Keratinocyte (primary cell): ENCODE measurements at regions not wholly inside any gene's neighbourhood (a gene's known extent, or its start where the extent isn't known, plus 50 kb on each side); places are given as distances from the start of the nearest gene placed in this dataset.

Experiments used
- DNase-seq: peaks from one replicate; pipeline ENCODE4 v3.0.0-alpha.2; 2011; ENCODE audit warnings: low read depth, missing footprints, low spot score
- FAIRE-seq: peaks from 2 replicates; lab custom pipeline; 2011; peaks lifted over from hg19 to GRCh38; lab: Jason Lieb, UNC
- H2AFZ ChIP-seq: 2 replicates; pipeline ENCODE4 v1.6.0; 2012; ENCODE audit warnings: low read length, control low read depth, inconsistent platforms; ENCODE audit not compliant: control insufficient read depth
- H3K27ac ChIP-seq: 2 replicates; pipeline ENCODE4 v1.5.1; 2011; ENCODE audit warnings: low read length; ENCODE audit not compliant: control insufficient read depth, insufficient read depth
- H3K27me3 ChIP-seq: 3 replicates; pipeline ENCODE4 v1.6.0; 2011; ENCODE audit warnings: low read length; ENCODE audit not compliant: control insufficient read depth, insufficient read depth; ENCODE audit errors: extremely low read depth
- H3K36me3 ChIP-seq, 2 experiments: 2 replicates in 1 of 2; 3 replicates in 1 of 2; pipeline ENCODE4 v1.5.1; 2011; ENCODE audit warnings: low read length in 2 of 2, mild to moderate bottlenecking in 1 of 2; ENCODE audit not compliant: control insufficient read depth in 2 of 2, insufficient read depth in 2 of 2; ENCODE audit errors: extremely low read depth in 1 of 2
- H3K4me1 ChIP-seq: 3 replicates; pipeline ENCODE4 v1.5.1; 2011; ENCODE audit warnings: low read length; ENCODE audit not compliant: control insufficient read depth, insufficient read depth; ENCODE audit errors: extremely low read depth
- H3K4me2 ChIP-seq: 3 replicates; pipeline ENCODE4 v1.6.0; 2011; ENCODE audit warnings: low read depth, low read length; ENCODE audit not compliant: control insufficient read depth, insufficient read depth; ENCODE audit errors: extremely low read depth
- H3K4me3 ChIP-seq, 3 experiments: fragments of 200-600 bp in 1 of 3; sonication (generic) in 1 of 3; 2 replicates in 2 of 3; 3 replicates in 1 of 3; pipeline ENCODE4 v1.5.1; 2011 to 2016; ENCODE audit warnings: low read length in 3 of 3, mild to moderate bottlenecking in 3 of 3, control low read depth in 2 of 3, inconsistent platforms in 1 of 3, low read depth in 1 of 3, mixed read lengths in 1 of 3, mixed run types in 1 of 3, moderate library complexity in 1 of 3; ENCODE audit not compliant: control insufficient read depth in 2 of 3, insufficient read depth in 2 of 3; ENCODE audit errors: extremely low read depth in 1 of 3
- H3K79me2 ChIP-seq: 2 replicates; pipeline ENCODE4 v1.6.0; 2012; ENCODE audit warnings: low read length; ENCODE audit not compliant: control insufficient read depth, insufficient read depth
- H3K9ac ChIP-seq: 3 replicates; pipeline ENCODE4 v1.6.0; 2011; ENCODE audit warnings: low read length; ENCODE audit not compliant: control insufficient read depth, insufficient read depth; ENCODE audit errors: extremely low read depth
- H3K9me1 ChIP-seq: 3 replicates; pipeline ENCODE4 v1.6.0; 2011; ENCODE audit warnings: low read length; ENCODE audit not compliant: control insufficient read depth, insufficient read depth; ENCODE audit errors: extremely low read depth
- H3K9me3 ChIP-seq: 2 replicates; pipeline ENCODE4 v1.5.1; 2012; ENCODE audit warnings: low read depth, low read length; ENCODE audit not compliant: control insufficient read depth
- H4K20me1 ChIP-seq: 3 replicates; pipeline ENCODE4 v1.6.0; 2011; ENCODE audit warnings: low read length; ENCODE audit not compliant: control insufficient read depth, insufficient read depth; ENCODE audit errors: extremely low read depth
- CTCF ChIP-seq, 3 experiments: IDR thresholded peaks in 1 of 3; conservative IDR thresholded peaks in 1 of 3; optimal IDR thresholded peaks in 1 of 3; 2 replicates in 2 of 3; 3 replicates in 1 of 3; pipeline versions ENCODE3 to v1.5.1; 2011; ENCODE audit warnings: low read length in 3 of 3, mild to moderate bottlenecking in 3 of 3, moderate library complexity in 2 of 3, control low read depth in 1 of 3, inconsistent platforms in 1 of 3; ENCODE audit not compliant: insufficient read depth in 2 of 3; ENCODE audit errors: extremely low read depth in 1 of 3
- EZH2 ChIP-seq: IDR thresholded peaks from one replicate; pipeline ENCODE4 v1.6.1; 2012; ENCODE audit warnings: inconsistent platforms, mild to moderate bottlenecking, low read length, moderate library complexity
- dilution Hi-C: fragments of 300-500 bp; cut with MboI; formaldehyde crosslinking; loops from one replicate; pipeline ENCODE4 v1.7.0; 2020; ENCODE audit warnings: low sequenced_read_pairs; ENCODE audit not compliant: extremely low pct_ligation_motif_present

GRCh38 chr21:15309022-15309590 lies 244.3 kb upstream of the NRIP1 start:
- peak overlapping the region; percentile 42 for H3K4me2 ChIP-seq
- no peaks in the 10 kb centered on the region for H3K27me3 ChIP-seq
- no peak for TF ChIP-seq EZH2
- TF ChIP-seq CTCF (optimal IDR thresholded peaks at IDR 0.05 in 1 of 3, IDR thresholded peaks at IDR 0.05 in 1 of 3, conservative IDR thresholded peaks at IDR 0.05 in 1 of 3; ENCODE audit: extremely low read depth in 1 of 3, insufficient read depth in 2 of 3, low read length in 3 of 3) = no peak
- H3K27ac ChIP-seq = no peak overlapping the region
- no peak for FAIRE-seq
- dilution Hi-C loops = no loop called here
- DNase-seq = no peak
- H3K9me3 ChIP-seq = no peaks in the 10 kb centered on the region
- H3K9ac ChIP-seq = no peak overlapping the region
- H3K4me3 ChIP-seq = no peak overlapping the region
- peaks cover 13% of the 10 kb centered on the region for H3K4me1 ChIP-seq
- no peaks in the 10 kb centered on the region for H3K36me3 ChIP-seq
- no peaks in the 10 kb centered on the region for H3K9me1 ChIP-seq
- peak overlapping the region; percentile 4 for H2AFZ ChIP-seq
- no peaks in the 10 kb centered on the region for H4K20me1 ChIP-seq
- H3K79me2 ChIP-seq = no peaks in the 10 kb centered on the region

GRCh38 chr21:15309721-15310120 lies 244.9 kb upstream of the NRIP1 start:
- H3K4me1 ChIP-seq = peaks cover 13% of the 10 kb centered on the region
- DNase-seq = no peak
- no peaks in the 10 kb centered on the region for H3K36me3 ChIP-seq
- H3K4me2 ChIP-seq = peak overlapping the region; percentile 42
- H3K9me3 ChIP-seq = no peaks in the 10 kb centered on the region
- peak; percentile 55 for FAIRE-seq
- no peak overlapping the region for H3K9ac ChIP-seq
- H4K20me1 ChIP-seq = no peaks in the 10 kb centered on the region
- TF ChIP-seq EZH2 = no peak
- TF ChIP-seq CTCF (optimal IDR thresholded peaks at IDR 0.05 in 1 of 3, IDR thresholded peaks at IDR 0.05 in 1 of 3, conservative IDR thresholded peaks at IDR 0.05 in 1 of 3; ENCODE audit: extremely low read depth in 1 of 3, insufficient read depth in 2 of 3, low read length in 3 of 3) = no peak
- no peak overlapping the region for H3K27ac ChIP-seq
- H3K9me1 ChIP-seq = no peaks in the 10 kb centered on the region
- H2AFZ ChIP-seq = no peak overlapping the region
- dilution Hi-C loops = no loop called here
- no peaks in the 10 kb centered on the region for H3K79me2 ChIP-seq
- H3K4me3 ChIP-seq = no peak overlapping the region
- H3K27me3 ChIP-seq = no peaks in the 10 kb centered on the region
